HEK293 (cell line): ENCODE measurements at regions not wholly inside any gene's neighbourhood (a gene's known extent, or its start where the extent isn't known, plus 50 kb on each side); places are given as distances from the start of the nearest gene placed in this dataset.

ENCODE experiments used
- MYNN ChIP-seq: fragments of 450-650 bp; formaldehyde crosslinking; IDR thresholded peaks from 2 replicates; pipeline ENCODE4 v1.5.1; 2016; ENCODE audit warnings: missing biosample characterization, missing genetic modification characterization, borderline replicate concordance
- REST ChIP-seq: fragments of 450-650 bp; formaldehyde crosslinking; IDR thresholded peaks from 2 replicates; pipeline ENCODE4 v1.5.1; 2016; ENCODE audit warnings: missing biosample characterization, missing genetic modification characterization
- ZBTB20 ChIP-seq: fragments of 450-650 bp; formaldehyde crosslinking; IDR thresholded peaks from 2 replicates; pipeline ENCODE4 v1.5.1; 2016; ENCODE audit warnings: missing biosample characterization, missing genetic modification characterization
- ZBTB26 ChIP-seq: fragments of 450-650 bp; formaldehyde crosslinking; optimal IDR thresholded peaks from 2 replicates; pipeline ENCODE3; 2016; ENCODE audit warnings: missing biosample characterization, mild to moderate bottlenecking, missing genetic modification characterization
- ZBTB8A ChIP-seq: fragments of 450-650 bp; formaldehyde crosslinking; IDR thresholded peaks from 2 replicates; pipeline ENCODE4 v1.5.1; 2016; ENCODE audit warnings: missing biosample characterization, missing genetic modification characterization
- ZFP41 ChIP-seq: fragments of 450-650 bp; formaldehyde crosslinking; IDR thresholded peaks from 2 replicates; pipeline ENCODE4 v1.5.1; 2016; ENCODE audit warnings: missing biosample characterization, missing genetic modification characterization, borderline replicate concordance
- ZNF274 ChIP-seq, 2 experiments: fragments of 200-500 bp in 1 of 2; fragments of 450-650 bp in 1 of 2; sonication (Bioruptor generic) in 1 of 2; formaldehyde crosslinking in 1 of 2; IDR thresholded peaks; 2 replicates each; pipeline versions ENCODE4 v1.5.1 to v1.6.1; 2014 to 2016; ENCODE audit warnings: borderline replicate concordance in 1 of 2, inconsistent platforms in 1 of 2, low read length in 1 of 2, missing biosample characterization in 1 of 2, missing genetic modification characterization in 1 of 2
- ZNF626 ChIP-seq: fragments of 450-650 bp; sonication (Bioruptor Pico); formaldehyde crosslinking; IDR thresholded peaks from 2 replicates; pipeline ENCODE4 v1.5.1; 2018; ENCODE audit warnings: missing biosample characterization, missing genetic modification characterization, inconsistent platforms
- ZXDB ChIP-seq: fragments of 450-650 bp; formaldehyde crosslinking; IDR thresholded peaks from 2 replicates; pipeline ENCODE4 v1.5.1; 2016; ENCODE audit warnings: missing biosample characterization, missing genetic modification characterization
- TF ChIP-seq, protein P1 (sequence below): fragments of 450-650 bp; formaldehyde crosslinking; IDR thresholded peaks from 2 replicates; pipeline ENCODE4 v1.5.1; 2016; ENCODE audit warnings: missing biosample characterization, missing genetic modification characterization
- TF ChIP-seq, protein P2 (sequence below): fragments of 450-650 bp; formaldehyde crosslinking; IDR thresholded peaks from 2 replicates; pipeline ENCODE4 v1.5.1; 2016; ENCODE audit warnings: missing biosample characterization, missing genetic modification characterization

- TF ChIP-seq MYNN (no peak), ZNF626 (no peak), ZBTB26 (tag by site-specific recombination) (no peak), REST (tag by site-specific recombination) (no peak), ZXDB (no peak), ZBTB20 (tag by site-specific recombination) (no peak), ZFP41 (tag by site-specific recombination) (no peak), ZNF274 (IDR thresholded peaks at IDR 0.05; ENCODE audit: low read length) (no peak), ZNF274 (tag by site-specific recombination; IDR thresholded peaks at IDR 0.05; ENCODE audit: borderline replicate concordance) (no peak), ZBTB8A (tag by site-specific recombination) (no peak)
- TF ChIP-seq, protein P1, sequence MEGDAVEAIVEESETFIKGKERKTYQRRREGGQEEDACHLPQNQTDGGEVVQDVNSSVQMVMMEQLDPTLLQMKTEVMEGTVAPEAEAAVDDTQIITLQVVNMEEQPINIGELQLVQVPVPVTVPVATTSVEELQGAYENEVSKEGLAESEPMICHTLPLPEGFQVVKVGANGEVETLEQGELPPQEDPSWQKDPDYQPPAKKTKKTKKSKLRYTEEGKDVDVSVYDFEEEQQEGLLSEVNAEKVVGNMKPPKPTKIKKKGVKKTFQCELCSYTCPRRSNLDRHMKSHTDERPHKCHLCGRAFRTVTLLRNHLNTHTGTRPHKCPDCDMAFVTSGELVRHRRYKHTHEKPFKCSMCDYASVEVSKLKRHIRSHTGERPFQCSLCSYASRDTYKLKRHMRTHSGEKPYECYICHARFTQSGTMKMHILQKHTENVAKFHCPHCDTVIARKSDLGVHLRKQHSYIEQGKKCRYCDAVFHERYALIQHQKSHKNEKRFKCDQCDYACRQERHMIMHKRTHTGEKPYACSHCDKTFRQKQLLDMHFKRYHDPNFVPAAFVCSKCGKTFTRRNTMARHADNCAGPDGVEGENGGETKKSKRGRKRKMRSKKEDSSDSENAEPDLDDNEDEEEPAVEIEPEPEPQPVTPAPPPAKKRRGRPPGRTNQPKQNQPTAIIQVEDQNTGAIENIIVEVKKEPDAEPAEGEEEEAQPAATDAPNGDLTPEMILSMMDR (tag by site-specific recombination): no peak
- TF ChIP-seq, protein P2, sequence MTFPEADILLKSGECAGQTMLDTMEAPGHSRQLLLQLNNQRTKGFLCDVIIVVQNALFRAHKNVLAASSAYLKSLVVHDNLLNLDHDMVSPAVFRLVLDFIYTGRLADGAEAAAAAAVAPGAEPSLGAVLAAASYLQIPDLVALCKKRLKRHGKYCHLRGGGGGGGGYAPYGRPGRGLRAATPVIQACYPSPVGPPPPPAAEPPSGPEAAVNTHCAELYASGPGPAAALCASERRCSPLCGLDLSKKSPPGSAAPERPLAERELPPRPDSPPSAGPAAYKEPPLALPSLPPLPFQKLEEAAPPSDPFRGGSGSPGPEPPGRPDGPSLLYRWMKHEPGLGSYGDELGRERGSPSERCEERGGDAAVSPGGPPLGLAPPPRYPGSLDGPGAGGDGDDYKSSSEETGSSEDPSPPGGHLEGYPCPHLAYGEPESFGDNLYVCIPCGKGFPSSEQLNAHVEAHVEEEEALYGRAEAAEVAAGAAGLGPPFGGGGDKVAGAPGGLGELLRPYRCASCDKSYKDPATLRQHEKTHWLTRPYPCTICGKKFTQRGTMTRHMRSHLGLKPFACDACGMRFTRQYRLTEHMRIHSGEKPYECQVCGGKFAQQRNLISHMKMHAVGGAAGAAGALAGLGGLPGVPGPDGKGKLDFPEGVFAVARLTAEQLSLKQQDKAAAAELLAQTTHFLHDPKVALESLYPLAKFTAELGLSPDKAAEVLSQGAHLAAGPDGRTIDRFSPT (tag by site-specific recombination): no peak
These were observed 161.3 kb upstream of the CBLB start for GRCh38 chr3:106029954-106030626.
